Neuron (in vitro differentiated cells): ENCODE measurements at regions not wholly inside any gene's neighbourhood (a gene's known extent, or its start where the extent isn't known, plus 50 kb on each side); places are given as distances from the start of the nearest gene placed in this dataset.

Source experiments
- H2AFZ ChIP-seq: one replicate; pipeline ENCODE4 v1.6.1; 2013; ENCODE audit warnings: low read depth, mild to moderate bottlenecking, inconsistent platforms, low read length, moderate library complexity
- H3K27me3 ChIP-seq: one replicate; pipeline ENCODE4 v1.6.1; 2013; ENCODE audit warnings: low read length; ENCODE audit not compliant: insufficient read depth
- H3K36me3 ChIP-seq: one replicate; pipeline ENCODE4 v1.6.1; 2013; ENCODE audit warnings: low read length; ENCODE audit not compliant: insufficient read depth
- H3K4me1 ChIP-seq: one replicate; pipeline ENCODE4 v1.6.1; 2013; ENCODE audit warnings: low read length; ENCODE audit not compliant: insufficient read depth
- H3K4me3 ChIP-seq: 2 replicates; pipeline ENCODE4 v1.5.1; 2013; ENCODE audit warnings: mild to moderate bottlenecking, low read length, moderate library complexity
- H3K9me3 ChIP-seq: one replicate; pipeline ENCODE4 v1.6.1; 2013; ENCODE audit warnings: low read length

GRCh38 chr20:51315390-51315789, 227.1 kb downstream of the NFATC2 start:
- Histone ChIP-seq H3K9me3 (no peaks in the 10 kb centered on the region), H2AFZ (no peak overlapping the region)

GRCh38 chr20:51313358-51313827, 229.1 kb downstream of the NFATC2 start:
- Histone ChIP-seq H3K4me1 (peaks cover 6% of the 10 kb centered on the region), H3K4me3 (no peak overlapping the region), H3K9me3 (no peaks in the 10 kb centered on the region), H3K27me3 (no peaks in the 10 kb centered on the region), H3K36me3 (no peaks in the 10 kb centered on the region), H2AFZ (no peak overlapping the region)

More at GRCh38 chr20:51315390-51315789, 227.1 kb downstream of the NFATC2 start:
- peaks cover 15% of the 10 kb centered on the region for H3K4me1 ChIP-seq
- no peaks in the 10 kb centered on the region for H3K27me3 ChIP-seq
- no peak overlapping the region for H3K4me3 ChIP-seq
- H3K36me3 ChIP-seq: no peaks in the 10 kb centered on the region

GRCh38 chr20:51312480-51312783, 230.1 kb downstream of the NFATC2 start:
- peaks cover 5% of the 10 kb centered on the region for H3K4me1 ChIP-seq
- no peaks in the 10 kb centered on the region for H3K9me3 ChIP-seq
- no peak overlapping the region for H3K4me3 ChIP-seq
- H2AFZ ChIP-seq: no peak overlapping the region
- no peaks in the 10 kb centered on the region for H3K27me3 ChIP-seq
- H3K36me3 ChIP-seq: no peaks in the 10 kb centered on the region

GRCh38 chr20:51311636-51312479, 230.7 kb downstream of the NFATC2 start:
- no peak overlapping the region for H3K4me3 ChIP-seq
- no peaks in the 10 kb centered on the region for H3K27me3 ChIP-seq
- no peaks in the 10 kb centered on the region for H3K36me3 ChIP-seq
- no peaks in the 10 kb centered on the region for H3K9me3 ChIP-seq
- H2AFZ ChIP-seq: no peak overlapping the region
- H3K4me1 ChIP-seq: peaks cover 5% of the 10 kb centered on the region

- H3K4me3 ChIP-seq: no peak overlapping the region
- H3K36me3 ChIP-seq: no peaks in the 10 kb centered on the region
- H3K27me3 ChIP-seq: no peaks in the 10 kb centered on the region
- H3K4me1 ChIP-seq: peaks cover 14% of the 10 kb centered on the region
- H3K9me3 ChIP-seq: no peaks in the 10 kb centered on the region
- H2AFZ ChIP-seq: no peak overlapping the region
These were observed 232.3 kb downstream of the NFATC2 start for GRCh38 chr20:51310216-51310615.

GRCh38 chr20:51309128-51309527, 233.4 kb downstream of the NFATC2 start:
- Histone ChIP-seq H3K9me3 (no peaks in the 10 kb centered on the region), H3K4me3 (no peak overlapping the region), H2AFZ (no peak overlapping the region), H3K36me3 (no peaks in the 10 kb centered on the region), H3K4me1 (peaks cover 14% of the 10 kb centered on the region), H3K27me3 (no peaks in the 10 kb centered on the region)

GRCh38 chr20:51306521-51307358, 235.8 kb downstream of the NFATC2 start:
- Histone ChIP-seq H3K4me3 (no peak overlapping the region), H3K9me3 (peaks cover 3% of the 10 kb centered on the region), H3K4me1 (peaks cover 9% of the 10 kb centered on the region), H3K36me3 (no peaks in the 10 kb centered on the region), H3K27me3 (peaks cover 2% of the 10 kb centered on the region), H2AFZ (peak overlapping the region; percentile 17)

GRCh38 chr20:51306081-51306480, 236.4 kb downstream of the NFATC2 start:
- peaks cover 3% of the 10 kb centered on the region for H3K9me3 ChIP-seq

GRCh38 chr20:51305316-51306052, 237.0 kb downstream of the NFATC2 start:
- Histone ChIP-seq H3K9me3 (peaks cover 3% of the 10 kb centered on the region), H2AFZ (no peak overlapping the region), H3K27me3 (peaks cover 2% of the 10 kb centered on the region), H3K4me3 (no peak overlapping the region), H3K4me1 (peaks cover 9% of the 10 kb centered on the region), H3K36me3 (no peaks in the 10 kb centered on the region)

More at GRCh38 chr20:51306081-51306480, 236.4 kb downstream of the NFATC2 start:
- H3K36me3 ChIP-seq: no peaks in the 10 kb centered on the region
- H3K4me3 ChIP-seq: no peak overlapping the region
- peaks cover 9% of the 10 kb centered on the region for H3K4me1 ChIP-seq
- H3K27me3 ChIP-seq: peaks cover 2% of the 10 kb centered on the region
- H2AFZ ChIP-seq: peak overlapping the region; percentile 17

GRCh38 chr20:51303731-51304670, 238.5 kb downstream of the NFATC2 start:
- Histone ChIP-seq H3K4me1 (peaks cover 9% of the 10 kb centered on the region), H3K27me3 (peaks cover 2% of the 10 kb centered on the region), H3K36me3 (no peaks in the 10 kb centered on the region), H3K9me3 (peaks cover 6% of the 10 kb centered on the region), H2AFZ (no peak overlapping the region), H3K4me3 (no peak overlapping the region)

- no peak overlapping the region for H3K4me3 ChIP-seq
- peaks cover 6% of the 10 kb centered on the region for H3K9me3 ChIP-seq
- no peaks in the 10 kb centered on the region for H3K36me3 ChIP-seq
- peaks cover 2% of the 10 kb centered on the region for H3K27me3 ChIP-seq
- H3K4me1 ChIP-seq: peaks cover 5% of the 10 kb centered on the region
- no peak overlapping the region for H2AFZ ChIP-seq
These were observed 241.5 kb downstream of the NFATC2 start for GRCh38 chr20:51301026-51301425.

- Histone ChIP-seq H3K27me3 (peaks cover 2% of the 10 kb centered on the region), H3K9me3 (peaks cover 6% of the 10 kb centered on the region), H3K36me3 (no peaks in the 10 kb centered on the region), H3K4me1 (no peaks in the 10 kb centered on the region), H3K4me3 (no peak overlapping the region), H2AFZ (no peak overlapping the region)
These were observed 242.4 kb downstream of the NFATC2 start for GRCh38 chr20:51300104-51300503.
